ENCODE measurements at regions not wholly inside any gene's neighbourhood (a gene's known extent, or its start where the extent isn't known, plus 50 kb on each side); places are given as distances from the start of the nearest gene placed in this dataset.

GRCh38 chr9:110133608-110134210 lies 74.2 kb downstream of the C9orf152 start:
- TF ChIP-seq POLR2A (IDR thresholded peaks at IDR 0.05; ENCODE audit: low read length) (no peak), GATA1 (IDR thresholded peaks at IDR 0.05; ENCODE audit: low read depth, low read length) (no peak)
